GM21381 (cell line): ENCODE measurements at regions not wholly inside any gene's neighbourhood (a gene's known extent, or its start where the extent isn't known, plus 50 kb on each side); places are given as distances from the start of the nearest gene placed in this dataset.

Experiments used
- ATAC-seq: cut with Tn5 transposase; IDR thresholded peaks from one replicate; pipeline ENCODE4 v1.9.1; 2021; ENCODE audit warnings: mild to moderate bottlenecking, moderate library complexity; ENCODE audit not compliant: unreplicated experiment

DNA sequence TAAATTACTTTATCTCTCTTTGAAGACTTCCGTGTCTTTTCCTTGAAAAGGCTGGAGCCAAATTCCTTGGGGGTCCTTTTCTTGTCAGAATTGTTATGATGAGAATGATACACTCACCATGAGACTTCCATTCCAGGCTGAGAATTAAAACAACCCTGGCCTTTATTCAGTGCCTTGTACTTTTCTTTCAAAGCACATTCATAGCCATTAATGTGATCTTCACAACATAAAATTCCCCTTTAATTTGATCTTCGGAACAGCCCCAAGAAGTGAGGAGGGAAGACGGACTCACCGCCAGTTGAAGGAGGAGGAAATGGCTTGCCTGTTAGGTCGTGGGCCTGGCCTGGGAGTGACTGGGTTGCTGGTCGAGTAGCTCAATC, 127.3 kb downstream of the DDX1 start:
- ATAC-seq, result no peak

DNA sequence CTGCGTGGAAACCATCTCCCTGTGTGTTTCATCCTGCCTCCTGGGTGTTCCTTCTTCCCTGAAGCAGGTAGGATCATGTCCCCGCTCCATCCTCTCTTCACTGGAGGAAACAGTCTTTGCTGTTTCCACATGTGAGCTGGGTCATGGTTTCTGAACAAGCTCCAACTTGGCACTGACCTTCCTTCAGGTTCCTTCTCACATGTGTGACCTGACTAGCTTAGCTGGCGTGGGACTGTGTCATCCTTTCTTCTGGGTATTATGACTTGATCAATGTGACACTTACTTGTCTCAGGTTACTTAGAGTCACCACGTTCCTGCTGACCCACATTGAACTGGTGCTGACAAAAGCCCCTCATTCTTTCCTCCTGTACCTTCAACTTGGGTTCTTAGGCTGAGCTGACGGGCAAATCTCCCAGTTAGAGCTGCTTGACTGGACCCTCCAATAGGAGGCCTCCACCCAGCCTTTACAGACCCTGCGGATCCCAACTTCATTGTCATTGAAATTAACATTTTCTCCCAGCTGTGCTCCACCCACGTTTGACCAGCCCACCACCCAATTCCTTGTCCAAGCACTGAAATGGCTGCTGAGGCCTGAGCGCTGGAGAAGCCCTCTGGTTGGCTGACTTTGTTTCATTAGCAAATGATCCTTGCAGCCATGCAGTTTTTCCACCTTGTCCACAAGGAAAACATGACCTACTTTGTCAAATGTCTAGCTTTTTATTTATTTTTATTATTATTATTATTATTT, 128.1 kb downstream of the DDX1 start:
- ATAC-seq, result no peak

DNA sequence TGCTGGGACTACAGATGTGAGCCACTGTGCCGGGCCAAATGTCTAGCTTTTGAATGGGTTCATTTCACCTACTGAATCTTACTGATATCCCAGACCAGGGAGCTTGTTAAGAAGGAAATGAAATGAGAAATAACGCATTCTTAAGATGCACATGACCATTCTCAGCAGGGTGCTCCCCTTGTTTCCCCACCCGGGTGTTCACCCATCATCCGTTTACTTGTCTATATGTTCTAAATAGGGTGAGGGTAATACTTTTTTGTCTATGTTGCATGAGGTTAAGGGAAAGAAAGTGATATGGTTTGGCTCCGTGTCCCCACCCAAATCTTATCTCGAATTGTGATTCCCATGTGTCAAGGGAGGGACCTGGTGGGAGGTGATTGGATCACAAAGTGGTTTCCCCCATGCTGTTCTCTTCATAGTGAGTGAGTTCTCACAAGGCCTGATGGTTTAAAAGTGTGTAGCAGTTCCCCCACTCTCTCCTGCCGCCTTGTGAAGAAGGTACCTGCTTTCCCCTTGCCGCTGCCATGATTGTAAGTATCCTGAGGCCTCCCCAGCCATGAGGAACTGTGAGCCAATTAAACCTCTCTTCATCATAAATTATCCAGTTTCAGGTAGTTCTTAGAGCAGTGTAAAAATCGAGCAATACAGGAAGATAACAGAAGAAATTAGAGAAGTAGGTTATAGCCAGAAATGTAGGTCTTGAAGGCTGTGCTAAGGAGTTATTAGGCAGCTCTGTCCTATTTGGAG, 129.1 kb downstream of the DDX1 start:
- no peak for ATAC-seq

DNA sequence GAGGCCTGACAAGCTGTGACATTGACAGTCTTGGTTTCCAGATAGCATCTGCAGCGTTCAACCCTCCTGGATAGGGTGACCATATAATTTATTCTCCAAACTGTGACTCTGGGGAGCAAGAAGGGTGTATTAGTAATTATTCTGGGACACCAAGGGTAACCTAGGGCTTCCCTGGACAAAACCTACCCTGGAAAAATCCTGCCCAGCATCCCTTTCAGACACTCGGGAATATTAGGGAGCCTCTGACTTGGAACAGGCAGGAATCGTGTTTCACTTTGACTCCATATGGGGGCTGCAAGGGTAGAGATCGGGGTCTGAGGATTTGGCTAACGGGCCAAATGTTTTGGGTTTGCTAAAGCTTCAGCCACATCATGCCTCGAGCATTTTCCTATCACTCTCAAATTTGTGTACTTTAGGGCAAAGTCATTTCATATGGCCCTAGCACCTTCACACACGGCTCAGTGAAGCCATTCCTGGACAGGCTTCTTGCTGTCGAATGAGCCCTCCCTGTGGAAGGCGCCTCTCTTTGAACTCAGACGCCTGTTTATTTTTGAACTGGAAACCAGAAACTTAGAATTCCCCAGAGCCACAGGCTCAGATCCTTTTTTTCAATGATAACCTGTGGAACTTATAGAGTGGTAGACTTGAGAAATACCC, 129.9 kb downstream of the DDX1 start:
- ATAC-seq, result no peak

DNA sequence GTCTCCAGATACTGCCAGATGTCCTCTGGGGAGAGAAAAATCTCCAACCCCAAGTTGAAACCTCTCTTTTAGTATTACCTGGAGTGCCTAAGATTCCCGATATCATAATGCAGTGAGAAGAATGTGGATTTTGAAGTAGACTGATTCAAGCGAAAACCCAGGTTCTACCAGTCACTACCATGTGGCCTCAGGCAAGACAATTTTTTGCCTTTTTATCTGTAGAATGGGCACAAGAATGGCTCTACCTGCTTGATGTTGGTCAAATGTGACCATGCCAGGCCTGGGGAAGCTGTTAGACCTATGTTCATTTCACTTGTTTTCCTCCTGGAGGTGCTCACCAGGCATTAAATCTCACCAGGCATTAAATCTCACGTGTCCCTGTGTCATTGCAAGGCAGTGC, 131.3 kb downstream of the DDX1 start:
- no peak for ATAC-seq

DNA sequence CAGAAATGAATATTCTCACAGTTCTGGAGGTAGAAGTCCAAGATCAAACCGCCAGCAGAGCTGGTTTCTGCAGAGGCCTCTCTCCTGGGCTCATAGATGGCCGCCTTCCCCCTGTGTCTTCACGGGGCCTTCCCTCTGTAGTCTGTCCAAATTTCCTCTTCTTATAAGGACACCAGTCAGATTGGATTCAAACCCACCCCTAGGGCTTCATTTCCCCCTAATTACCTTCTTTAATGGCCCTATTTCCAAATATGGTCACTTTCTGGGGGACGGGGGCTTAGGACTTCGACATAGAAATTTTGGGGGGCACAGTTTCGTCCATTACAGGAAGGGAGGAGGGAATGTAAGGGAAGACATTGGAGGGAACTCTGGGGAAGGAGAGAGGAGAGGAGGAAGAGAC, 132.6 kb downstream of the DDX1 start:
- ATAC-seq, result no peak

DNA sequence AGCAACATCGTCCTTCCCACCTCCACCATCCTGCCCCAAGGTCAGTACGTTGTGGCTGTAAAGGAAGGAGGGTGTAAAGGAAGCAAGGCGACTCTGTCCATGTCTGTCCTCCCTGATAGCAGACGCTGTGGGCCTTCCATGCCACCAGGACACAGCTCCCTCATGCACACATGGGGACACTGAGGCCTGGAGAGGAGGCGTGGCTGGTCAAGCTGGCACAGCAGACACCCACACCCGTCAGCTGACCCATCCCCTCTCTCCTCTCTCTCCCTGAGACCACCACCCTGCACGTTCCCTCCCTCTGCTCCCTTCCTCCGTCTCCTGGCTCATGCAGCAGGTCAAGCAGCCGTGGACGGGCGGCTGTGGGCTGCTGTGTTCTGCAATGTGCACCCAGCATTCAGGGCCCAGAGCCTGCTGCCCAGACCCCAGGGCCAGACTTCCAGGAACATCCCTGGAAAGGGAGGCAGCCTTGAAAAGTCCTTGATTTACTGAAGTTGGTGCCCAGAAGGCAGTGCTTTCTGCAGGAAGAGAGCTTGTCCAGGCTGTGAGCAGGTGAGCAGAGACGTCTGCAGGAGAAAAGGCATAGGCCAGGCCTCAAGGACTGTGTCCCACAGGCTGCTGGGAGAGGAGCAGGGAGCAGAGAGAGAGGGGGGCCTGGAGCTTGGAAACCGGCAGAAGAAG, 133.6 kb downstream of the DDX1 start:
- no peak for ATAC-seq

DNA sequence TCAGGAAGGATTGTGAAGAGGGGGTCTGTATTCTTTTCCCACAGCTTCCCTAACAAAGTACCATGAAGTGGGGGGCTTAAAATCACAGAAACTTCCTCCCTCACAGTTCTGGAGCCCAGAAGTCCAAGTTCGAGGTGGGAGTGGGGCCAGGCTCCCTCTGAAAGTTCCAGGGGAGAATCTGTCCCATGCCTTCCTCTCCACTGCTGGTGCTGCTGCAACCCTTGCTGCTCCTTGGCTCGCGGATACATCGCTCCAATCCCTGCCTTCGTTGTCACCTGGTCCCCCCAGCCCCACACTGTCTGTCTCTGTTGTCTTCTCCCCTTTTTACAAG, 134.1 kb downstream of the DDX1 start:
- no peak for ATAC-seq

DNA sequence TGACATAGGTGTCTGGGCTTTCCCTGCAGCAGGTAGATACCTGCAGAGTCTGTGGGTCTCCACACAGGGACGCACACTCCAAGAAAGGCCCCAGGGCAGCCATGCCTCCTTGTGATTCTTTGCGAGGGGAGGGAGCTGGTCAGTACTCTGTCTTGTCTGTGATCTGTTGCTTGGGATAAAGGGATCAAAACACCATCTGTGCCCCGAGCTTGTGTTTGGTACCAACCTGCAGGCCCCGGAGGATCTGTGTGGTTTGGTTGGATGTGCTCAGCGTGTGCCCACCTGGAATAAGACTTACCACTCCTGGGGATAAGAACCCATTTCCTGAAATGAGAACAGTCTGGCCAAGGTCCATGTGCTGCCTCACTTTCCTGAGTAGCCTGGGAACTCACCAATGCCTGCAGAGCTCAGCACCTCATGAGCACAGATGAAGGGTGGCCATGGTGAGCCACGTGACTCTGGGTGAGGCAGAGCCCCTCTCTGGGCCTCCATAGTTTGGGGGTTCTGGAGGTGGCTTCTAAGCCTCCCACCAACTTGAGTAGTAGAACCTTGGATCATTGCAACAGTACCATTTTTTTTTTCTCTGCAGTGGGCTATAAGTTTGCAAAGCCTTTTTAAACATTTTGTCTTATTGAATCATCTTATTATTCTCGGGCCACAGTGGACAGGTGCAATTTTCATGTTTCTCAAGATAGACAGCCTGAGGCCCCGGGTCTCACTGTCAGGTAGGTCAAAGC, 134.8 kb downstream of the DDX1 start:
- ATAC-seq, result no peak

DNA sequence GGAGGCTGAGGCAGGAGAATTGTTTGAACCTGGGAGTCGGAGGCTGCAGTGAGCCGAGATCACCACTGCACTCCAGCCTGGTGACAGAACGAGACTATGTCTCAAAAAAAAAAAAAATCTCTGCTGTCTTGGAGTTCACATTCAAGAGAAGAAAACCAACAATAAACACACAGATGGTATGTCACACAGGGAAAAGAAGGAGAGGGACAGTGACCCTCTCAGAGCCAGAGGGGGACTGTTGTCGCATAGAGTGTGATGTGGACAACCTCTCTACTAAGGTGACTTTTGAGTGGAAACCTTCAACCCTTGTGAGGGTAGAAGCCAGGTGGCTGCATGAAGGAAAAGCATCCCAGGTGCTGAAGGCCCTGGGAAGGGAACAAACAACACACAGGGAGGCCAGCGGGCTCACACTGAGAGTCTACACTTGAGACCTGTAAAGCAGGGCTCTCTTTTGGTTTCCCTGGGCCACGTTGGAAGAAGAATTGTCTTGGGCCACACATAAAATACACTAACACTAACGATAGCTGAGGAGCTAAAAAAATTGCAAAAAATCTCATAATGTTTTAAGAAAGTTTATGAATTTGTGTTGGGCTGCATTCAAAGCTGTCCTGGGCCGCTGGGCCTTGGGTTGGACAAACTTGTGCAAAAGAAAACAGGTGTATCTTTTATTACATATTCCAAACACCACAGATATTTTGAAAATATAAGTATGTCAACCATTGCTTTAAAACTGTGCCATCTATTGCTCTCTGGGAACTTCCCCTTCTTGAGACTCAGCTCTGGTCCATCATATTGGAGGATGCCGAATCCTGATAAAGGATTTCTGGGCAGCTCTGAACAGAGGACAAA, 136.0 kb downstream of the DDX1 start:
- no peak for ATAC-seq

DNA sequence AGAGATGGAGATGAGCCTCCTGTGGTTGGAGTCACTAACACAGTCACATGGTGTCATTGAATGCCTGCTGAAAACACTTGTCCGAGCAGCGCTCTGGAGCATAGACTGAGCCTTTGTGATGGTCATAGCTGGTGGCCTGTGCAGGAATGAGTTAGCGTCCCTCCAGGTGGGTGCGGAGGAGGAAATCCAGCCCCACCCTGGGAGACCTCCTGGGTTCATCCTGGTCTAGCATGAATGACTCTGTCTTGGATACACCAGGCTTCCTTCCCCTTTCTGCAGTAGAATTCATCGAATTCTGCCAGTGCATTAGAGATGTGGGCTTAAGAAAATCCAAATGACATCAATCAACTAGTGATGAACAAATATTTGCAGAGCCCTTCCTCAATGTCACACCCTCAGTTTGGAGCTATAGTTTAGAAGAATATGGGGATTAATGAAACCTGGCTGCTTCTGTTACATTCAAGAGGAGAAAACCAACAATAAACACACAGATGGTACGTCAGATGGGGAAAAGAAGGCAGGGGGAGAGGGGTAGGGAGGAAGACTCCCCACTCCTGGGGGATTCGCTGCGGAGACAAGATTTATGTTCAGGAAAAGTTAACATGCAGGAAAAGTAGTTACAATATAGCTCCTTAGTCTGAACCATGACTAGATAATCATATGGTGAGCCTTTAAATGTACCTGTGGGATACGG, 136.7 kb downstream of the DDX1 start:
- no peak for ATAC-seq

DNA sequence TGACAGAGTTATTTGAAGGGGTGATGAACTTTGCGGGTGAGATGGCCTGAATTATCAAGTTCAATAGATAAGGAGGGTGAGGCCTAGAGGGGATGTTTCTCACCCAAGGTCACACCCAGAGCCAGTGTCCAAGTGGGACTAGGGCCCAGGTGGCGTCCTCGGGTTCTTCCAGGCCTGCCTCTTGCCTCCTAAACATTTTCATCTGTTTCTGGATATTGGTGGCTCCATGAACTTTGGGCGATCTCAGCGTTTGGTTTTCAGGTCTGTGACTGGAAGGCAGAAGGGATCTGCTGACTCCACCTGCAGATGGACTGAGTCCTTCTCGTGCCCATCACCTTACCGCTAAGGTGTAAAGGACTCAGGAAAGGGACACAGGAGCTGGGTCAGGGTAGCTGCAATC, 137.3 kb downstream of the DDX1 start:
- no peak for ATAC-seq

DNA sequence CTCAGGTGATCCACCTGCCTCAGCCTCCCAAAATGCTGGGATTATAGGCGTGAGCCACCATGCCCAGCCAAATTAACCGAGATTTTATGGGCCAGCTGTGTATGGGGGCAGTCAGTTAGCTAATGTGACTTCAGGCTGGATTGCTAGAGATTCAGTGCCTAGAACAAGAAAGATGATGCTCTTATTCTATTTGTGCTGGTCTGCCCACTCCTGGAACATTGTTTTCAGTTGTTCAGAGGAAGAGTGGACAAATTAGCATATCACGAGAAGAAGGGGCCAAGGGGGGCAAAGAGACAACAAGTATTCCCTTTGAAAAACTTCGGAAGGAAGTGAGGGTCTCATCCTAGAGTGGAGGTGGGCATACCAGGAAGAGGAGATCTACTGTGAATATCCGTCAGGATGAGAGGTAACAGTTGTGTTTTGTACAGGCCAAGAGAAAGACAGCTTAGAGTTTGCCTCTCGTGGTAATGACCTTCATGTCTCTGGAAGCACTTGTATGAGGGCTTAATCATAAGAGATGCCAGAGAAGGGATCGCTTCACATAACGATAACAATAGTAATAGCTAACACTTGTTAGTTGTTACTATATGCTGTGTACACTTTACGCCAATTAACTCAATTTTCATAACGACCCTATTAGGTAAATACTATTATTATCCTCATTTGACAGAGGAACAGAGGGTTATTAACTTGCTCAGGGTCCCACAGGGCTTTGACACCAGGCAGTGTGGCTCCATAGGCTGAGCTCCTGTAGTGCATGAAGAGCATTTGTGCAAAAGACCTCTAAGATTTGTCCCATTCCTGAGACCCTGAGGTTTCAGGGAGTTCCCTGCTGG, 138.3 kb downstream of the DDX1 start:
- ATAC-seq, result no peak

DNA sequence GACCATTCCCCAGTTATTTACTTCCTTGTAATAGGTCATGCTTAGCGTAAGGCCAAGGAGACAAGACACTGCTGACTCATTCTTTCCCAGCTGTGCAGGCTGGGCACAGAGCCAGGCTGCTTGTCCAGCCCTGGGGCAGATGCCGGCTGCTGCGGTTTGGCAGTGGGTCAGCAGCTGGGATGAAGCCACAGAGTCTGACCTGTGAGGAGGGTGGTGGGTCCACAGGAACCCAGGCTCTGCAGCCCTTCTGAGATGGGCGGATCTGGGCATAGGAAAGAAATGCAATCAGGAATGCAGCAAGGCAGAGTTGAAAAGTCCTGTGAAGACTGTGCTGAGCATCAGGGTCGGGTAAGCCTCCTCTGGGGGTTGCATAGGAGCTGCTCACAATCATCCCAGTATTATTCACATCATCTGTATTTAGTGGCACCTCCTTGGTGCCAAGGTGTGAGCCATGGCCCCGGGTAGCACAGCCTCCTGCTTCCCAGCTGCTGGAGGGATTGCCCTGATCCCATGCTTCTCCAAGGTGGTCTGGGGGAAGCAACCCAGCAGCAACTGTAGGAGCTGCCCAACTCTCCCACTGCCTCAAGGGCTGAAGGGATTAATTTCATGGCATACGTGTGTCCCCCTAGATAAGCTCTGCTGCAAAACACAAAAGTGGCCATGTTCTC, 139.0 kb downstream of the DDX1 start:
- ATAC-seq, result peak; percentile 50

DNA sequence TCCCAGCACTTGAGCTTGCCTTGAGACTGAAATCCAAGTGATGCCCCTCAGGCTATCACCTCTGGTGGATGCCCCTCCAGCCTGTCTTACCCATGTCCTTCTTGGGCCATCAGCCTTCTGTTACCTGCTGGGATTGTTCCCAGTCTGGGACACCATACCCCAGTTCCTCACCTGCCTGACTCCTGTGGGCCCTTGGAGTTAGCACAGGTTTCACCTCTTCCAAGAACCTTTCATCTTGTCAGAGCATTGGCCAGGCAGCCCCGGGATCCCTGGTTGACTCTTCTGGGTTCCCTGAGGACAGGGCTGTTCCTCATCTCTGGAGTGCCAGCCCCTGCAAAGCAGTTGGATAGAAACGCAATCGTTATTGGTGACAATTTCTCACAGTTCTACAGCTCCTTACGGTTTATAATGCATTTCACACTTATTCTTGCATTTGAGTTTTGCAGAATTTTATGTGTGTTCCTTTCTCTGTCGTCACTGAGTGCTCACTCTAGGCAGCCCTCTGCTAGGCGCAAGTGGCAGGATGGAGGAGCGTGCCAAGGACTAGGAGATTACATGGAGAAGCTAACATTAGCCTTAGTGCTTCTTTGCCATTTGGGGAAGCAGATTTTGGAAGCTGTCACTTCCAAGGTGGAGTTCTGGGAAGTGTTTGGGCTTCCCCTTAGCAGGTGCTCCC, 139.7 kb downstream of the DDX1 start:
- ATAC-seq, result no peak

DNA sequence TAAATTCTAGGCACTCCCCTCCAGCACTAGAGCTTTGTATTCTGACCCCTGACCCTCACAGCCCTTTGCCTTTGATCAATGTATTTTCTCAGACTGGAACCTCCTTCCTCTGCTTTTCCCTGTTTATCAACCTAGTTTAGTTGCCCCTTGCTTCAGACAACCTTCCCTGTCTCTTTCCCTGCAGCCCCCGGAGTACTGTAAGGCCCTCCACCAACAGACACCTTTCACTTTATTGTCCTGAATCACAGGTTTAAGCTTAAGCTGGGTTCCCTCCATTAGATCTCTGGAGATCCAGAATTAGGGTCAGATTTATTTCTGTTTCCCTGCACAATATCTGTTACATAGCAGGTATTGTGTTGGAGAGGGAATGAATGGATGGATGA, 140.2 kb downstream of the DDX1 start:
- peak; percentile 2 for ATAC-seq

DNA sequence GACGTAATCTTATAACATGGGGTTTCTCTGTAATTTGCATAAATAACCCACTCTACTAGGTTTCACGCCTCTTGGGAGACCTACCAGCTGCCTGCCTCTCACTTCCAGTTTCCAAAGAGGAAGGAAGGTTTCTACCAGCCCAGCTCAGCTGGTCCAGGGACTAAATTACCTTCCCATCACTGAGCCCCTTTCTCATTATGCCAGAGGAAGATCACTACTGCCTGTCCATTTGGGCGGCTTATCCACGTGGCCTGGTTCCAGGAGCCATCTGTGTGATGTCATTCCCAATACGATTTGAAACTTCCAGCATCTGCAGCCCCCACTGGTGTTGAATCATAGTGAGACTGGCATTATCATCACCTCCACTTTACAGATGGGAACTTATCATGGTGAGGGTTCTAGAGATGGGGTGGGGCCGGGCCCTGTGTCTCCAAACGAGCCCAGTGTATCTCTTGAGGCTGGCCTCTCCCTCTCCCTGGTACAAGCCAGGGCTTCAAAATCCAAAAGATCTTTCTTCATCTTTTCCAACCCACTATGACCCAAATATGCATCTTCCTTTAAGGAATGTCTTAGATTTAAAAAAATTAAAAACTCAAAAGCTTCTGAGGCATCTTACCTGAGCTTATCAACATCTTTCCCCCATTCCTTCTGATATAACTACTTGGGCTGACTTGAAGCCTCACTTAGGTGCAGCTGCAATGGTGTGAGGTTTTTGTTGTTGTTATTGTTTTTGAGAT, 140.8 kb downstream of the DDX1 start:
- peak; percentile 93 for ATAC-seq
